H9 (cell line): ENCODE measurements at regions not wholly inside any gene's neighbourhood (a gene's known extent, or its start where the extent isn't known, plus 50 kb on each side); places are given as distances from the start of the nearest gene placed in this dataset.

Source experiments
- DNase-seq: peaks from one replicate; pipeline ENCODE4 v3.0.0-alpha.2; 2017
- H2AFZ ChIP-seq: one replicate; pipeline ENCODE4 v1.6.1; 2013; ENCODE audit warnings: mild to moderate bottlenecking, low read length, control low read depth, moderate library complexity
- H2AK5ac ChIP-seq: 2 replicates; pipeline ENCODE4 v1.6.1; 2013; ENCODE audit warnings: low read length, control low read depth, mixed read lengths; ENCODE audit not compliant: insufficient read length
- H2BK120ac ChIP-seq: one replicate; pipeline ENCODE4 v1.6.1; 2013; ENCODE audit warnings: low read depth, mild to moderate bottlenecking, low read length, control low read depth, inconsistent platforms; ENCODE audit not compliant: poor library complexity, severe bottlenecking
- H2BK12ac ChIP-seq: 2 replicates; pipeline ENCODE4 v1.6.1; 2013; ENCODE audit warnings: low read length, control low read depth, mixed read lengths, low read depth; ENCODE audit not compliant: insufficient read length
- H2BK15ac ChIP-seq: 2 replicates; pipeline ENCODE4 v1.6.1; 2013; ENCODE audit warnings: low read depth, low read length, control low read depth
- H2BK20ac ChIP-seq: one replicate; pipeline ENCODE4 v1.6.1; 2013; ENCODE audit warnings: low read depth, mild to moderate bottlenecking, low read length, control low read depth, inconsistent platforms; ENCODE audit not compliant: poor library complexity, severe bottlenecking
- H2BK5ac ChIP-seq: 2 replicates; pipeline ENCODE4 v1.6.1; 2013; ENCODE audit warnings: low read length, control low read depth, mixed read lengths; ENCODE audit not compliant: insufficient read length
- H3K14ac ChIP-seq: 2 replicates; pipeline ENCODE4 v1.6.1; 2013; ENCODE audit warnings: low read length, control low read depth; ENCODE audit not compliant: insufficient read depth
- H3K18ac ChIP-seq: 2 replicates; pipeline ENCODE4 v1.6.1; 2013; ENCODE audit warnings: low read depth, mild to moderate bottlenecking, mixed read lengths, low read length, control low read depth; ENCODE audit not compliant: insufficient read length
- H3K23ac ChIP-seq: 2 replicates; pipeline ENCODE4 v1.6.1; 2013; ENCODE audit warnings: low read length, control low read depth, mixed read lengths, low read depth; ENCODE audit not compliant: insufficient read length
- H3K23me2 ChIP-seq: 2 replicates; pipeline ENCODE4 v1.6.1; 2013; ENCODE audit warnings: low read depth, mild to moderate bottlenecking, mixed read lengths, low read length, control low read depth; ENCODE audit not compliant: insufficient read length, poor library complexity, severe bottlenecking
- H3K27ac ChIP-seq: 2 replicates; pipeline ENCODE4 v1.5.1; 2013; ENCODE audit warnings: low read length, control low read depth, mixed read lengths, low read depth; ENCODE audit not compliant: insufficient read length
- H3K27me3 ChIP-seq: 2 replicates; pipeline ENCODE4 v1.6.1; 2013; ENCODE audit warnings: low read length, control low read depth, inconsistent platforms; ENCODE audit not compliant: insufficient read depth
- H3K4ac ChIP-seq: 2 replicates; pipeline ENCODE4 v1.6.1; 2013; ENCODE audit warnings: low read depth, mild to moderate bottlenecking, control low read depth, inconsistent platforms, low read length, moderate library complexity
- H3K4me1 ChIP-seq: 2 replicates; pipeline ENCODE4 v1.6.1; 2013; ENCODE audit warnings: low read length, control low read depth, inconsistent platforms; ENCODE audit not compliant: insufficient read depth
- H3K4me2 ChIP-seq: 2 replicates; pipeline ENCODE4 v1.6.1; 2013; ENCODE audit warnings: low read length, control low read depth, mixed read lengths; ENCODE audit not compliant: insufficient read length, insufficient read depth
- H3K56ac ChIP-seq: 2 replicates; pipeline ENCODE4 v1.6.1; 2013; ENCODE audit warnings: low read depth, mild to moderate bottlenecking, mixed read lengths, low read length, control low read depth; ENCODE audit not compliant: insufficient read length
- H3K79me1 ChIP-seq: 2 replicates; pipeline ENCODE4 v1.6.1; 2013; ENCODE audit warnings: low read depth, mild to moderate bottlenecking, moderate library complexity, low read length, control low read depth, inconsistent platforms; ENCODE audit not compliant: insufficient read depth, poor library complexity, severe bottlenecking
- H3K79me2 ChIP-seq: 2 replicates; pipeline ENCODE4 v1.6.1; 2013; ENCODE audit warnings: low read length, control low read depth, inconsistent platforms; ENCODE audit not compliant: insufficient read depth
- H3K9ac ChIP-seq: 2 replicates; pipeline ENCODE4 v1.6.1; 2013; ENCODE audit warnings: low read length, control low read depth, mixed read lengths; ENCODE audit not compliant: insufficient read length; ENCODE audit errors: extremely low read depth
- H3K9me3 ChIP-seq: one replicate; pipeline ENCODE4 v1.6.1; 2013; ENCODE audit warnings: low read depth, low read length, inconsistent platforms; ENCODE audit not compliant: control insufficient read depth
- H3T11ph ChIP-seq: one replicate; pipeline ENCODE4 v1.6.1; 2013; ENCODE audit warnings: mild to moderate bottlenecking, low read length, control low read depth, inconsistent platforms
- H4K20me1 ChIP-seq: one replicate; pipeline ENCODE4 v1.6.1; 2013; ENCODE audit not compliant: control insufficient read depth, insufficient read length, insufficient read depth
- H4K5ac ChIP-seq: 2 replicates; pipeline ENCODE4 v1.6.1; 2013; ENCODE audit warnings: low read depth, mild to moderate bottlenecking, mixed read lengths, low read length, control low read depth; ENCODE audit not compliant: insufficient read length
- H4K8ac ChIP-seq: replicated peaks from 2 replicates; pipeline ENCODE4 v1.6.1; 2013; ENCODE audit warnings: low read length, control low read depth, mixed read lengths, low read depth; ENCODE audit not compliant: insufficient read length
- H4K91ac ChIP-seq: 2 replicates; pipeline ENCODE4 v1.6.1; 2013; ENCODE audit warnings: low read depth, mild to moderate bottlenecking, moderate library complexity, mixed read lengths, low read length, control low read depth; ENCODE audit not compliant: insufficient read length
- H3K27ac Mint-ChIP-seq, 3 experiments: 2 replicates in 2 of 3; 3 replicates in 1 of 3; pipeline ENCODE4 v1.8.0; 2020 to 2021; ENCODE audit warnings: mixed read lengths in 3 of 3, mild to moderate bottlenecking in 1 of 3, moderate library complexity in 1 of 3
- H3K27me3 Mint-ChIP-seq: 2 replicates; pipeline ENCODE4 v1.8.0; 2021; ENCODE audit warnings: low read depth, mild to moderate bottlenecking, moderate library complexity, mixed read lengths
- H3K36me3 Mint-ChIP-seq, 3 experiments: 2 replicates in 2 of 3; 3 replicates in 1 of 3; pipeline ENCODE4 v1.8.0; 2020 to 2021; ENCODE audit warnings: low read depth in 3 of 3, mixed read lengths in 3 of 3; ENCODE audit not compliant: insufficient read depth in 1 of 3
- H3K4me1 Mint-ChIP-seq, 2 experiments: 2 replicates each; pipeline ENCODE4 v1.8.0; 2020; ENCODE audit warnings: mixed read lengths in 2 of 2
- H3K4me3 Mint-ChIP-seq, 2 experiments: 2 replicates in 1 of 2; 3 replicates in 1 of 2; pipeline ENCODE4 v1.8.0; 2020 to 2021; ENCODE audit warnings: mild to moderate bottlenecking in 2 of 2, mixed read lengths in 2 of 2, moderate library complexity in 1 of 2
- H3K9me3 Mint-ChIP-seq, 2 experiments: 2 replicates in 1 of 2; 3 replicates in 1 of 2; pipeline ENCODE4 v1.8.0; 2020; ENCODE audit warnings: mild to moderate bottlenecking in 2 of 2, mixed read lengths in 2 of 2, moderate library complexity in 1 of 2
- CTCF ChIP-seq: fragments of 200-600 bp; sonication (generic); conservative IDR thresholded peaks from 3 replicates; pipeline ENCODE4 v1.8.0; 2021; ENCODE audit warnings: antibody characterized with exemption, mild to moderate bottlenecking
- WGBS: extraction: QIAGEN DNeasy Blood & Tissue Kit; methylation state at CpG from one replicate; pipeline ENCODE4 v1.1.7; 2013; ENCODE audit warnings: missing lambda C conversion rate, low lambda C conversion rate, mixed read lengths; ENCODE audit not compliant: insufficient read length; ENCODE audit errors: extremely low coverage; 5-methylcytosine and 5-hydroxymethylcytosine counted together

- Histone ChIP-seq H3K79me1 (no peaks in the 10 kb centered on the region), H3K56ac (no peak overlapping the region), H3K9me3 (no peaks in the 10 kb centered on the region), H3K27ac (no peak overlapping the region), H4K5ac (no peak overlapping the region), H3K4ac (no peak overlapping the region), H3K9ac (no peak overlapping the region), H3K23ac (no peak overlapping the region), H3K18ac (no peak overlapping the region), H3K23me2 (no peaks in the 10 kb centered on the region), H2BK20ac (no peak overlapping the region), H2BK15ac (no peak overlapping the region), H3K27me3 (no peaks in the 10 kb centered on the region), H2BK12ac (no peak overlapping the region), H4K20me1 (no peaks in the 10 kb centered on the region), H3T11ph (no peak overlapping the region), H3K4me2 (no peak overlapping the region), H3K79me2 (no peaks in the 10 kb centered on the region), H4K91ac (no peak overlapping the region), H2AFZ (no peak overlapping the region), H2AK5ac (no peak overlapping the region), H3K14ac (no peak overlapping the region), H2BK120ac (no peak overlapping the region), H2BK5ac (no peak overlapping the region), H4K8ac (no peak overlapping the region), H3K4me1 (no peaks in the 10 kb centered on the region)
- DNase-seq, result no peak
- Mint-ChIP-seq H3K4me1 (no peaks in the 10 kb centered on the region), H3K4me3 (no peak overlapping the region), H3K27ac (no peak overlapping the region; a peak in 1 of 7 replicates), H3K27me3 (peaks cover 2% of the 10 kb centered on the region; the same call in 1 of the 2 replicates), H3K9me3 (no peaks in the 10 kb centered on the region; a peak in 1 of 5 replicates), H3K36me3 (no peaks in the 10 kb centered on the region)
- no peak for TF ChIP-seq CTCF
- no CpG with 5 or more reads among the region's 15 CpGs for WGBS
Observed at GRCh38 chr6:3650959-3651697, 100.4 kb downstream of the PXDC1 start.
